PC-3 (cell line): ENCODE measurements at regions not wholly inside any gene's neighbourhood (a gene's known extent, or its start where the extent isn't known, plus 50 kb on each side); places are given as distances from the start of the nearest gene placed in this dataset.

ENCODE experiments used
- EZH2 ChIP-seq: fragments of 300-600 bp; sonication (generic); IDR thresholded peaks from one replicate; pipeline ENCODE4 v1.6.1; 2017; ENCODE audit warnings: antibody characterized with exemption, mild to moderate bottlenecking, low read length; ENCODE audit not compliant: unreplicated experiment
- TF ChIP-seq, protein P1 (sequence below): fragments of 300-600 bp; sonication (generic); conservative IDR thresholded peaks from 2 replicates; pipeline ENCODE4 v1.5.1; 2017; ENCODE audit warnings: antibody characterized with exemption, low read depth, mild to moderate bottlenecking, low read length

DNA sequence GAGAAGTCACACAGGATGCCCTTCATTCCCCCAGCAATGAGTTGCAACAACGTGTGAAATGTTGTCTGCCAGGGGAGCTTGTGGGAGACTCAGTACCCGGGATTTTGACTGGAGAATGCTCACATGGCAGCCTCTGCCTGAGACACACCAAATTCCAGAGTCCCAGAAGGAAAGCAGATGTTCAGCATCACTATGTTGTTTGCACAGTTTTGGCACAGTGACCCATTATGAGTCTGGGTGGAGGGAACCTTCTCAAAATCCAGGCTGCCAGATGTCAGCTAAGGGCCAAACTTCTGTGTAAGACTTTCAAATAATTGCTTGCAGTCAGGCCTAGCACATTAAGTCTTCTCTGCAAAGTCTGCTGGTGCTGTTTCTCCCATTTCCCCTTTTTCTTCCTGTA, 1029.7 kb upstream of the TENM3 start:
- TF ChIP-seq, protein P1, sequence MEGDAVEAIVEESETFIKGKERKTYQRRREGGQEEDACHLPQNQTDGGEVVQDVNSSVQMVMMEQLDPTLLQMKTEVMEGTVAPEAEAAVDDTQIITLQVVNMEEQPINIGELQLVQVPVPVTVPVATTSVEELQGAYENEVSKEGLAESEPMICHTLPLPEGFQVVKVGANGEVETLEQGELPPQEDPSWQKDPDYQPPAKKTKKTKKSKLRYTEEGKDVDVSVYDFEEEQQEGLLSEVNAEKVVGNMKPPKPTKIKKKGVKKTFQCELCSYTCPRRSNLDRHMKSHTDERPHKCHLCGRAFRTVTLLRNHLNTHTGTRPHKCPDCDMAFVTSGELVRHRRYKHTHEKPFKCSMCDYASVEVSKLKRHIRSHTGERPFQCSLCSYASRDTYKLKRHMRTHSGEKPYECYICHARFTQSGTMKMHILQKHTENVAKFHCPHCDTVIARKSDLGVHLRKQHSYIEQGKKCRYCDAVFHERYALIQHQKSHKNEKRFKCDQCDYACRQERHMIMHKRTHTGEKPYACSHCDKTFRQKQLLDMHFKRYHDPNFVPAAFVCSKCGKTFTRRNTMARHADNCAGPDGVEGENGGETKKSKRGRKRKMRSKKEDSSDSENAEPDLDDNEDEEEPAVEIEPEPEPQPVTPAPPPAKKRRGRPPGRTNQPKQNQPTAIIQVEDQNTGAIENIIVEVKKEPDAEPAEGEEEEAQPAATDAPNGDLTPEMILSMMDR: no peak
- TF ChIP-seq EZH2: no peak
